ENCODE measurements at regions not wholly inside any gene's neighbourhood (a gene's known extent, or its start where the extent isn't known, plus 50 kb on each side); places are given as distances from the start of the nearest gene placed in this dataset.

- TF ChIP-seq, protein P1, sequence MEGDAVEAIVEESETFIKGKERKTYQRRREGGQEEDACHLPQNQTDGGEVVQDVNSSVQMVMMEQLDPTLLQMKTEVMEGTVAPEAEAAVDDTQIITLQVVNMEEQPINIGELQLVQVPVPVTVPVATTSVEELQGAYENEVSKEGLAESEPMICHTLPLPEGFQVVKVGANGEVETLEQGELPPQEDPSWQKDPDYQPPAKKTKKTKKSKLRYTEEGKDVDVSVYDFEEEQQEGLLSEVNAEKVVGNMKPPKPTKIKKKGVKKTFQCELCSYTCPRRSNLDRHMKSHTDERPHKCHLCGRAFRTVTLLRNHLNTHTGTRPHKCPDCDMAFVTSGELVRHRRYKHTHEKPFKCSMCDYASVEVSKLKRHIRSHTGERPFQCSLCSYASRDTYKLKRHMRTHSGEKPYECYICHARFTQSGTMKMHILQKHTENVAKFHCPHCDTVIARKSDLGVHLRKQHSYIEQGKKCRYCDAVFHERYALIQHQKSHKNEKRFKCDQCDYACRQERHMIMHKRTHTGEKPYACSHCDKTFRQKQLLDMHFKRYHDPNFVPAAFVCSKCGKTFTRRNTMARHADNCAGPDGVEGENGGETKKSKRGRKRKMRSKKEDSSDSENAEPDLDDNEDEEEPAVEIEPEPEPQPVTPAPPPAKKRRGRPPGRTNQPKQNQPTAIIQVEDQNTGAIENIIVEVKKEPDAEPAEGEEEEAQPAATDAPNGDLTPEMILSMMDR (conservative IDR thresholded peaks at IDR 0.05), result no peak
- no peak for TF ChIP-seq ZFX (IDR thresholded peaks at IDR 0.05)
These were observed 156.8 kb upstream of the MAGI2 start for GRCh38 chr7:79610313-79610712.

Data from C4-2B (cell line).